Osteocyte (in vitro differentiated cells): ENCODE measurements at regions not wholly inside any gene's neighbourhood (a gene's known extent, or its start where the extent isn't known, plus 50 kb on each side); places are given as distances from the start of the nearest gene placed in this dataset.

Experiments used
- DNase-seq: peaks from one replicate; pipeline ENCODE4 v3.0.0; 2021; ENCODE audit warnings: mixed read lengths; ENCODE audit not compliant: unreplicated experiment; ENCODE audit errors: extremely low spot score
- H3K27ac Mint-ChIP-seq: one replicate; pipeline ENCODE4 v1.8.0; 2021; ENCODE audit warnings: mild to moderate bottlenecking, mixed read lengths; ENCODE audit not compliant: unreplicated experiment
- H3K27me3 Mint-ChIP-seq: one replicate; pipeline ENCODE4 v1.8.0; 2021; ENCODE audit warnings: mixed read lengths; ENCODE audit not compliant: unreplicated experiment
- H3K36me3 Mint-ChIP-seq: one replicate; pipeline ENCODE4 v1.8.0; 2021; ENCODE audit warnings: mixed read lengths; ENCODE audit not compliant: unreplicated experiment
- H3K4me1 Mint-ChIP-seq: one replicate; pipeline ENCODE4 v1.8.0; 2021; ENCODE audit warnings: mixed read lengths; ENCODE audit not compliant: unreplicated experiment
- H3K4me3 Mint-ChIP-seq: one replicate; pipeline ENCODE4 v1.8.0; 2021; ENCODE audit warnings: mild to moderate bottlenecking, moderate library complexity, mixed read lengths; ENCODE audit not compliant: unreplicated experiment
- H3K9me3 Mint-ChIP-seq: one replicate; pipeline ENCODE4 v1.8.0; 2021; ENCODE audit warnings: mixed read lengths; ENCODE audit not compliant: unreplicated experiment
- CTCF ChIP-seq: fragments of 200-600 bp; sonication (generic); IDR thresholded peaks from 2 replicates; pipeline ENCODE4 v1.5.0; 2021; ENCODE audit warnings: antibody characterized with exemption, mild to moderate bottlenecking, moderate library complexity

GRCh38 chr14:101082436-101083384 is 179.2 kb upstream of the RTL1 start:
- TF ChIP-seq CTCF, result no peak
- no peak overlapping the region for H3K27ac Mint-ChIP-seq
- no peaks in the 10 kb centered on the region for H3K36me3 Mint-ChIP-seq
- H3K9me3 Mint-ChIP-seq, result peaks cover 23% of the 10 kb centered on the region
- H3K4me3 Mint-ChIP-seq, result no peak overlapping the region
- peaks cover 7% of the 10 kb centered on the region for H3K4me1 Mint-ChIP-seq
- DNase-seq, result peak; percentile 51
- H3K27me3 Mint-ChIP-seq, result no peaks in the 10 kb centered on the region

DNA sequence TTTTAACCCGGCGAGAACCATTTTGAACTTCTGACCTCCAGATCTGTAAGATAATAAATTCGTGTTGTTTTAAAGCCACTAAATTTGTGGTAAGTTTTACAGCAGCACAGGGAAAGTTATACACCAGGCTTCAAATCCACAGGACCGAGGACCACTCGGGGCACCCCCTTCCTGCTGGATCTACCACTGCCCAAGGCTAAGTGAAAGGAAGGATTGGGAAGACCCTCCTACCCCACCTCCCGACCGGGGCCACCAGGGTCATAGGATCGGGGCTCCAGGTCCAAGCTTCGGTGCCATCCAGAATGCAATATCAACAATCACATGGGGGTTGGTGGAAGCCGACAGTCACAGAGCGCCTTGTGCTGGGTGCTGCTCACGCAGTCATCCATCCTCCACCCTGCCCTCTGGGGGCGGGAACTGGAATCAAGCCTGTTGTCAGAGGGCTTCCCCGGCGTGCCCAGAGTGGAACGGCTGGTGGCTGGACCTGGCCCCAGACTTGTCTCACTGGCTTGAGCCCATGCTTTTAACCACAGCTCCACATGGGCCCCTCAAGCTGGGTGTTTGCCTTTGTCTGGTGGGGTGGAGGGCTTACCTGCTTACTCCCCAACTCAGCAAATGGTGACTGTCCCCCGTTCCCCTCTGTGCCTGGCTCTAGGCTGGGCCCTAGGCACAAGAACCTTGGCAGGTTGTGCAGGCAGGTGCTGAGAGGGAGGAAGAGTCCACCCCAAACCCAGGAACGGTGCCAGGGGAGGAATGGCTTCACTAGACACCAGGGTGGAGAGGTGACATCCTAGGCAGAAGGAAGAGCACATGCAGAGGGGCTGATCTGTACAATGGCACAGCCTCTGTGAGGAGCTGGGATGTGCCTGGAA is 180.3 kb upstream of the RTL1 start:
- DNase-seq, result peak; percentile 68
- H3K27me3 Mint-ChIP-seq, result no peaks in the 10 kb centered on the region
- no peak overlapping the region for H3K27ac Mint-ChIP-seq
- no peak for TF ChIP-seq CTCF
- no peak overlapping the region for H3K4me3 Mint-ChIP-seq
- peaks cover 23% of the 10 kb centered on the region for H3K9me3 Mint-ChIP-seq
- H3K36me3 Mint-ChIP-seq, result no peaks in the 10 kb centered on the region
- peaks cover 10% of the 10 kb centered on the region for H3K4me1 Mint-ChIP-seq

GRCh38 chr14:101084436-101084826 is 180.9 kb upstream of the RTL1 start:
- peak; percentile 73 for DNase-seq
- peaks cover 23% of the 10 kb centered on the region for H3K9me3 Mint-ChIP-seq
- TF ChIP-seq CTCF, result no peak
- H3K27me3 Mint-ChIP-seq, result no peaks in the 10 kb centered on the region
- H3K4me1 Mint-ChIP-seq, result peaks cover 10% of the 10 kb centered on the region
- no peaks in the 10 kb centered on the region for H3K36me3 Mint-ChIP-seq
- no peak overlapping the region for H3K4me3 Mint-ChIP-seq
- no peak overlapping the region for H3K27ac Mint-ChIP-seq

- no peak overlapping the region for H3K27ac Mint-ChIP-seq
- DNase-seq, result no peak
- peaks cover 6% of the 10 kb centered on the region for H3K9me3 Mint-ChIP-seq
- H3K27me3 Mint-ChIP-seq, result no peaks in the 10 kb centered on the region
- H3K4me3 Mint-ChIP-seq, result no peak overlapping the region
- H3K36me3 Mint-ChIP-seq, result no peaks in the 10 kb centered on the region
- TF ChIP-seq CTCF, result no peak
- H3K4me1 Mint-ChIP-seq, result peaks cover 17% of the 10 kb centered on the region
These were observed 183.4 kb upstream of the RTL1 start for GRCh38 chr14:101086926-101087325.
